Panc1 (cell line): ENCODE measurements at regions not wholly inside any gene's neighbourhood (a gene's known extent, or its start where the extent isn't known, plus 50 kb on each side); places are given as distances from the start of the nearest gene placed in this dataset.

Experiments used
- POLR2AphosphoS5 ChIP-seq: IDR thresholded peaks from 2 replicates; pipeline ENCODE4 v1.6.1; 2012; ENCODE audit warnings: mild to moderate bottlenecking, low read depth, low read length, moderate library complexity
- SIN3A ChIP-seq: IDR thresholded peaks from 2 replicates; pipeline ENCODE4 v1.6.1; 2012; ENCODE audit warnings: low read depth, mild to moderate bottlenecking, low read length, moderate library complexity, borderline replicate concordance; ENCODE audit not compliant: insufficient read depth
- TF ChIP-seq, protein P1 (sequence below): fragments of 450-650 bp; IDR thresholded peaks from 2 replicates; pipeline ENCODE4 v1.5.1; 2017; ENCODE audit warnings: mild to moderate bottlenecking

DNA sequence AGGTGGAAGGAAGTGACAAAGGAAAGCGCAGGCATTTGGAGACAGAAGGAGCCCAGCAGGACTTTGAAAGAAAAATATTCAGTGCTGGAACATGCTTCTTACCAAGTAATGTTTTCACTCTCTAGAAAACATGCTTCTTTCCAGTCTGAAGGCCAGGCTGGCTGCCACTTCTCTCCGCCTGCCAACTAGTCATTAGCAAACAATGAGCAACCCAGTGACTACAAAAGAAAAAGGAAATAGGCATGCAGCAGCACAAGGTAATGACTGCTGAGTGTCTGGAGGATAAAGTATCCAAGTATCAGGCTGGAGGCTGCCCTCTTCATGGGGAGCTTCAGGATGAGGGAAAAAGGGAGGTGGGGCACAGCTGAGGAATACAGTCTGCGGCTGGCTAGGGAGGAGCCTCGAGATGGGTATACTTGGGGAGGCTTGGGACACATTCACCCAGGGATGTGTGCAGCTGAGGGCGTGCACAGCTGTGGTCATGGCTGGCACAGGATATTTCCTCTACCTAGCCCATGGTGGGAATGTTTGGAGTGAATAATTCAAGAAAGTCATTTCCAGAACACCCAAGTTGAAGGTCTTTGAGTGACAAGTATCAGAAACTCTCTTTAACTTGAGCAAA lies 161.5 kb upstream of the KIF2A start:
- TF ChIP-seq SIN3A = no peak
- TF ChIP-seq, protein P1, sequence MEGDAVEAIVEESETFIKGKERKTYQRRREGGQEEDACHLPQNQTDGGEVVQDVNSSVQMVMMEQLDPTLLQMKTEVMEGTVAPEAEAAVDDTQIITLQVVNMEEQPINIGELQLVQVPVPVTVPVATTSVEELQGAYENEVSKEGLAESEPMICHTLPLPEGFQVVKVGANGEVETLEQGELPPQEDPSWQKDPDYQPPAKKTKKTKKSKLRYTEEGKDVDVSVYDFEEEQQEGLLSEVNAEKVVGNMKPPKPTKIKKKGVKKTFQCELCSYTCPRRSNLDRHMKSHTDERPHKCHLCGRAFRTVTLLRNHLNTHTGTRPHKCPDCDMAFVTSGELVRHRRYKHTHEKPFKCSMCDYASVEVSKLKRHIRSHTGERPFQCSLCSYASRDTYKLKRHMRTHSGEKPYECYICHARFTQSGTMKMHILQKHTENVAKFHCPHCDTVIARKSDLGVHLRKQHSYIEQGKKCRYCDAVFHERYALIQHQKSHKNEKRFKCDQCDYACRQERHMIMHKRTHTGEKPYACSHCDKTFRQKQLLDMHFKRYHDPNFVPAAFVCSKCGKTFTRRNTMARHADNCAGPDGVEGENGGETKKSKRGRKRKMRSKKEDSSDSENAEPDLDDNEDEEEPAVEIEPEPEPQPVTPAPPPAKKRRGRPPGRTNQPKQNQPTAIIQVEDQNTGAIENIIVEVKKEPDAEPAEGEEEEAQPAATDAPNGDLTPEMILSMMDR = no peak
- no peak for TF ChIP-seq POLR2AphosphoS5
